GM23248 (cell line): ENCODE measurements at regions not wholly inside any gene's neighbourhood (a gene's known extent, or its start where the extent isn't known, plus 50 kb on each side); places are given as distances from the start of the nearest gene placed in this dataset.

Experiments used
- EZH2 ChIP-seq: fragments of 200-600 bp; sonication (generic); IDR thresholded peaks from 2 replicates; pipeline ENCODE4 v1.6.1; 2018; ENCODE audit warnings: antibody characterized with exemption, mild to moderate bottlenecking; ENCODE audit not compliant: insufficient read depth, poor library complexity, severe bottlenecking
- EZH2phosphoT487 ChIP-seq: fragments of 200-600 bp; sonication (generic); IDR thresholded peaks from 2 replicates; pipeline ENCODE4 v1.6.1; 2018; ENCODE audit warnings: antibody characterized with exemption, moderate library complexity, mild to moderate bottlenecking, low read depth; ENCODE audit not compliant: insufficient read depth

GRCh38 chr4:180953572-180953971, 1289.6 kb upstream of the TENM3 start:
- TF ChIP-seq EZH2 (no peak), EZH2phosphoT487 (no peak)
